HG02588 (cell line): ENCODE measurements at regions not wholly inside any gene's neighbourhood (a gene's known extent, or its start where the extent isn't known, plus 50 kb on each side); places are given as distances from the start of the nearest gene placed in this dataset.
"Not testable (repeated sequence)": the region's sequence is repeated elsewhere in the genome, so short reads cannot be mapped to it uniquely, and the experiment has no call there.

Source experiments
- ATAC-seq: cut with Tn5 transposase; IDR thresholded peaks from one replicate; pipeline ENCODE4 v1.9.1; 2021; ENCODE audit warnings: mild to moderate bottlenecking, moderate library complexity; ENCODE audit not compliant: unreplicated experiment

DNA sequence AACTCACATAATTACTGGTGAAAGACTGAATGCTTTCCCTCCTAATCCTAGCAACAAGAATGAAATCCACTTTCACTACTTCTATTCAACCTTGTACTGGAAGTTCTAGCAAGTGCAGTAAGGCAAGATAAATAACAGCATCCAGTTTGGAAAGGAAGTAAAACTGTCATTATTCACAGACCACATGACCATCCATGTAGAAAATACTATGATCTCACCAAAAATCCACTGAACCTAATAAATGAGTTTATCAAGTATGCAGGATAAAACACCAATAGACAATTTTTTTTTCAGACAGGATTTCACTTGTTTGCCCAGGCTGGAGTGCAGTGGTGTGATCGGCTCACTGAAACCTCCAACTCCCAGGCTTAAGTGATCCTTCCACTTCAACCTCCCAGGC, 117.7 kb downstream of the TMEM167A start:
- ATAC-seq = no peak

- ATAC-seq = no peak
Measured at GRCh38 chr5:82956600-82956999, 120.6 kb downstream of the TMEM167A start.

DNA sequence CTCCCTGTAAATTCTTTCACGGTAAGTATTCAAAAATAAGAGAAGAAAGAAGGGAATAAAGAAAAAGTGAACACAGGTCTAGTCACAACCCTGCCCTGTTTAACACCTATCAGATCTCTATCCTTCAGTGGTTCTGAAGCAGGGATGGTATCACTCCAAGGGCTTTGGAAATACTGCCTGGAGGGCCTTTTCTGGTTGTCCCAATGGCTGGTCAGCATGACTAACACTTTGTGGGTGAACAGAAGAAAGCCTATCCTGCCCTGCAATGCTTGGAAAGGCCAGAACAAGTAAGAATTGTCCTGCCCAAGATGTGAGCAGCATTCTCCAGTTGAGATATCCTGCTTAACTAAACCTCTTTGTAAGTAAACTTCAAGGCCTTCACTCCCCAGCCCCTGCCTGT, 124.9 kb downstream of the TMEM167A start:
- no peak for ATAC-seq

DNA sequence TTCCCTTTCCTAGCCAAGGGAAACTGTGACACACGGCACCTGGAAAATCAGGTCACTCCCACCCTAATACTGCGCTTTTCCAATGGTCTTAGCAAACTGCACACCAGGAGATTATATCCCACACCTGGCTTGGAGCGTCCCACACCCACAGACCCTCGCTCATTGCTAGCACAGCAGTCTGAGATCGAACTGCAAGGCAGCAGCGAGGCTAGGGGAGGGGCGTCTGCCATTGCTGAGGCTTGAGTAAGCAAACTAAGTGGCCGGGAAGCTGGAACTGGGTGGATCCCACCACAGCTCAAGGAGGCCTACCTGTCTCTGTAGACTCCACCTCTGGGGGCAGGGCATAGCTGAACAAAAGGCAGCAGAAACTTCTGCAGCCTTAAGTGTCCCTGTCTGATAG, 132.9 kb downstream of the TMEM167A start:
- ATAC-seq = not testable (repeated sequence)

DNA sequence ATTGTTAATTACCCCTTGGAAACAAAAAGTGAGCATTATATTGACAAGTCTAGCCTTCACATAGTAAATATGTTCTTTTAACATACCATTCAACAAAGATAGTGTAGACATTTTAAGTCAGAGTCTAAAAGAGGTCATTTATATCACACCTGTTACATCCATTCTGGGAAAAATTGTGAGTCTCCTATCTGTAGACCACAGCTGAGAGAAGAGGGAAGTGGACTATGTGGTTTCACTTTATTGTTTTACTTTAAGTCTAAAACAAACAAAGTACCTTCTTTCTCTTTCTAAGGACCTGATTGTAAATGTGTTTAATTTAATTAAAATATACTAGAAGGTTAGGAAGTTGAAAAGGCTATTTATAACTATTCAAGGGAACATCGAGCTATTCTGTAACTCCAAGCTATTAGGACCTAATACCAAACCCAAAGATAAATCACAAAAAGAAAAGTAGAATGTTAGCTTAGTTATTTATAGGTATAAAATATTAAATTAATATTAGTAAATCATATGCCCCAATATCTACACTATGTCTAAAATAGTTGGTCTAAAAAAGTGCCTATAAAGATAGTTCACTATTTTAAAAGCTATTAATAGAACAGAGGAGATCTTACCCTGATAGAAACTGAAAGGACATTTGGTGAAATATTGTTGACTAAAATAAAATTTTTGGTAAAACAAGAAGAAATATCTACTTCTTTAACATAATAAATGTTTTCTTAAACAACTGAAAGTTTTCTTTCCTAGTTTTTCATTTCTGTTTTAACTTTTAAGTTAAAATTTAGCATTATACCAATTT, 134.9 kb downstream of the TMEM167A start:
- no peak for ATAC-seq

DNA sequence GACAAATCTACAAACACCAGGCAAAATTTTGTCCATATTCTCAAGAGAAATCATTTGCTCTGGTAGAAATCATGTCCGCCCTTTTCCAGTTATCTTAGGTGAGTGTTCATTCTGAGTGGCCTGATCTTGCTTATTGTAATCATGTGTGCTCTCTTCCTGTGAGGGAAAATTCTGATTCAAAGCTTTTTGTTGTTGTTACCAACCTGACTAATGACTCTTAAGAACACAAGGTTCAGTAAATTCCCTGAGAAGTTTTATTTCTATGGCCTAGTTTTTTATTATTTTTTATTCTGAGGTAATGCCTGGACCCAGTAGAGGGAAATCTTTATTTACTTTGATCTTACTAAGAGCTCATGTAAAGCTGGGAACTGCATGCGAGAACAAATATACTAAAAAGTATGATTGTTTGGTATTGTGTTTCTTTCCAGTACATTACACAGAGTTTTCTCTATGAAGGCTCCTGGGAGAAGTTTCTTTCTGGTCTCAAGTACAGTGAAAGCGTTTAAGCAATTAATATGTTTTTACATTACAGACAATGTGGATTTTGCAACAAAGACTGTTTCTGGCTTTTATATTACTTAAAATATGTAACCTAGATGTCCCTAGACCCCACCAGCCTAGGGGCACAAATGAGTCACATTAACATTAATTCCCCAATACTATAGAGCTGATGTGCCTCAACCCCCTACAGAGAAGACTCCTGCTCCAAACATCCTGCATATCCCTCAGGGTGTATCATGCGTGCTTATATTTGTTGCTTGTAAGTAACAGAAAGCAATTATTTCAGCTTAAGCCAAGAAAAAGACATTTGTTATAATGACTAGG, 138.1 kb downstream of the TMEM167A start:
- ATAC-seq = no peak

DNA sequence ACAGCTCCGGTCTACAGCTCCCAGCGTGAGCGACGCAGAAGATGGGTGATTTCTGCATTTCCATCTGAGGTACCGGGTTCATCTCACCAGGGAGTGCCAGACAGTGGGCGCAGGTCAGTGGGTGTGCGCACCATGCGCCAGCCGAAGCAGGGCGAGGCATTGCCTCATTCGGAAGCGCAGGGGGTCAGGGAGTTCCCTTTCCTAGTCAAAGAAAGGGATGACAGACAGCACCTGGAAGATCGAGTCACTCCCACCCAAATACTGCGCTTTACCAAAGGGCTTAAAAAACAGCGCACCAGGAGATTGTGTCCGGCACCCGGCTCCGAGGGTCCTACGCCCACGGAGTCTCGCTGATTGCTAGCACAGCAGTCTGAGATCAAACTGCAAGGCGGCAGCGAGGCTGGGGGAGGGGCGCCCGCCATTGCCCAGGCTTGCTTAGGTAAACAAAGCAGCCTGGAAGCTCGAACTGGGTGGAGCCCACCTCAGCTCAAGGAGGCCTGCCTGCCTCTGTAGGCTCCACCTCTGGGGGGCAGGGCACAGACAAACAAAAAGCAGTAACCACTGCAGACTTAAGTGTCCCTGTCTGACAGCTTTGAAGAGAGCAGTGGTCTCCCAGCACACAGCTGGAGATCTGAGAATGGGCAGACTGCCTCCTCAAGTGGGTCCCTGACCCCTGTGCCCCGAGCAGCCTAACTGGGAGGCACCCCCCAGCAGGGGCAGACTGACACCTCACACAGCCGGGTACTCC, 144.5 kb downstream of the TMEM167A start:
- ATAC-seq = not testable (repeated sequence)

- no peak for ATAC-seq
Measured at GRCh38 chr5:82931110-82931509, 146.1 kb downstream of the TMEM167A start.

DNA sequence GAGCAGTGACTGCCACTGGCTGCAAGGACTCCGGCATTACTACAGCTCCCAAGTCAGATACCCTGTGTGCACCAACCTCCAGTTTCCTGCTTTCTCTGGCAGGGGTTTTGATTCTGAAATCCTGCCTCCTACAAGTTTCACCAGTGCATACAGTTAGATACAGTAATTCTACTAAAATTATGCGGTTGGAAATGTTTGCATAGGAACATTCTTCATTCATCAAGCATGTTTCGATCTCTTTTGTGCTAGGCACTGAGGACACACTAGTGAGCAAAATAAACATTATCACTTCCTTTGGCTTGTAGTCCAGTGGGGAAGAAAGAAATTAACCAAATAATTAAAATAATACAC, 152.2 kb downstream of the TMEM167A start:
- no peak for ATAC-seq

- no peak for ATAC-seq
Measured at GRCh38 chr5:82924226-82925060, 152.8 kb downstream of the TMEM167A start.

- no peak for ATAC-seq
Measured at GRCh38 chr5:82922086-82922734, 155.0 kb downstream of the TMEM167A start.

DNA sequence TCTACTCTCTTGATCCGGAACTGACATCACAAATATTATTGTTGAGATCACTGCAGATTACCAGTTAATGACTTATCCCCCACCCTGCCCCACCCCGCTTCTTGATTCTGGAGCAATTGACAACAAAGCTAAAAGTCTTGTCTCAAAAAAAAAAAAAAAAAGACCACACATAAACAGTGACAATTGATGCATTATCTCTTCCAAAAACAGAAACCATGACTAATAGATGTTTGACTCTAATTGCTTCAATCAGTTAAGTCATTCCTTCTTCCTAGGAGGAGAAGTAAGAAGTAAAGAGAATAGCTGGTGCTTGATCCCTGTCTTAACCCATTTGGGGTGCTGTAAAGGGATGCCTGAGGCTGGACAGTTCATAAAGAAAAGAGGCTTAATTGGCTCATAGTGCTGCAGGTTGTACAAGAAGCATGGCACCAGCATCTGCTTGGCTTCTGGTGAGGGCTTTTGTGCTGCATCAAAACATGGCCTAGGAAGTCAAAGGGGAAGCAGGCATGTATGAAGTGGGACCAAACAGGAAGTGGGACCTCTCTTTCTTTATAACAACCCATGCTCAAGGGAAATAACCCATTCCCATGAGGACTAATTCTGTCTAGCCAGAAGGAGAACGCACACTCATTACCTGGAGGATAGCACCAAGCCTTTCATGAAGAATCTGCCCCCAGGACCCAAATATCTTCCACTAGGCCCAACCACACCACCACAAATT, 158.7 kb downstream of the TMEM167A start:
- no peak for ATAC-seq

GRCh38 chr5:82917584-82917983, 159.6 kb downstream of the TMEM167A start:
- peak; percentile 77 for ATAC-seq

GRCh38 chr5:82913971-82914370, 163.2 kb downstream of the TMEM167A start:
- no peak for ATAC-seq

GRCh38 chr5:82912462-82912861, 164.7 kb downstream of the TMEM167A start:
- ATAC-seq = no peak

- no peak for ATAC-seq
Measured at GRCh38 chr5:82911910-82912309, 165.3 kb downstream of the TMEM167A start.

DNA sequence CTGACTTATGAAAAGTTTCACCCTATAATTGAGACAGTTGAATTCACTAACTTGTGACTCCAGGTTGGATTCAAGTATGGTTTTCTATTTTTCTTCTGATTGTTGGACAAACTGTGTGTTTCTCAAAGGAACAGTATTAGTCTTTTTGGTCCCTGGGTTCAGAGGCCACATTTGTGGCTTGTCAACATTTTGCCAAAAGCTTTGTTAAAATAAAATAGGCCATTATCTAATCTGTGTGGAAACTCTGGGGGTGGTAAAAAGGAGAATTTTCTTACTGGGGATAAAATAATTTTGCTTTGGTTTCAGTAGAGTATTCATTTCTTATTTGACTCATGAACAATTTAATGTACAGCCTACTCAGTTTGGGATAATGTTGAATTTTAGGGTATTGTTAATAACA, 166.3 kb downstream of the TMEM167A start:
- ATAC-seq = no peak

DNA sequence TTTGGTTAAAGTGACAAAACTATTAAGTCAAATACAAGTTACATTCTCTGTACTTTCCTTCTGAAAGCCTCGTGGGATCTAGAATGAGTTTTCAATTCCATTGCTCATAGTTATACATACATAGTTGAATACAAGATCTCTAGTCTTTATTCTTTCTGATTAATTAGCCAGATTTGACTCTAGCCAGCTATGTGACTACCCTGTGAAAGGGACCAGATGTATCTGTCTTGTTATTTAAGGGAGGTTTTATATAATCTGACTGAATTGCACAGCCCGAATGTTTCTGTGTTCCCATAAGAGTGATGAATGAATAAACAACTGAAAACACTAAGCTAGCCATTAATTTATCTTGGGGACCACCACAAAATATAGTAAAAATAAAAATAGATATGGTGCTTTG, 166.7 kb downstream of the TMEM167A start:
- ATAC-seq = no peak

- no peak for ATAC-seq
Measured at GRCh38 chr5:82909771-82910170, 167.4 kb downstream of the TMEM167A start.

DNA sequence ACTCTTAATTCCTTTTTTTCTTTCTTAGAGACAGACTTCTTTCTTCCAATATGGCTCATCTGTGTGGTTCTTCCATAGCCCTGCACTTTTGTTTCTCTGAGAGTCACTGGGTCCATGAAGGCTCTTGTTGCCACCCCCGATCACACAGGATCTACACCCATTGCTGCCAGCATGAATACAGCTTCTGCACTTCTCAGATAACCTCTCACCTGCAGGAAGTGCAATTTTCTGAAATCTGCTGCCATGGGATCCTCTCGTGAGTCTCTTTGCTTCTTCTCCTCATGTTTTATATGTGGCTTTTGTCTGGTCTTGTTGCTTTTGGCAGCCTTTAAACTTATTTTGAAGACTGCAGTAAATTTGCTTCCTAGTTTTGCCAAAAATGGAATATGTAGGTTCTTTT, 171.2 kb downstream of the TMEM167A start:
- no peak for ATAC-seq
